IMR-90 (cell line): ENCODE measurements at regions not wholly inside any gene's neighbourhood (a gene's known extent, or its start where the extent isn't known, plus 50 kb on each side); places are given as distances from the start of the nearest gene placed in this dataset.
"Not testable (repeated sequence)": the region's sequence is repeated elsewhere in the genome, so short reads cannot be mapped to it uniquely, and the experiment has no call there.

Experiments
- CEBPB ChIP-seq: IDR thresholded peaks from 2 replicates; pipeline ENCODE4 v1.6.1; 2012; ENCODE audit warnings: low read depth, low read length, improper control_type of control experiment
- CTCF ChIP-seq: conservative IDR thresholded peaks from 2 replicates; pipeline ENCODE4 v1.5.1; 2012; ENCODE audit warnings: mild to moderate bottlenecking, low read depth, low read length, improper control_type of control experiment
- RCOR1 ChIP-seq: IDR thresholded peaks from 2 replicates; pipeline ENCODE4 v1.6.1; 2012; ENCODE audit warnings: mild to moderate bottlenecking, low read length, improper control_type of control experiment; ENCODE audit not compliant: insufficient replicate concordance

GRCh38 chr17:83011676-83012075, 67.7 kb upstream of the METRNL start:
- not testable (repeated sequence) for TF ChIP-seq CTCF, RCOR1, CEBPB
